Fibroblast of mammary gland (primary cell): ENCODE measurements at regions not wholly inside any gene's neighbourhood (a gene's known extent, or its start where the extent isn't known, plus 50 kb on each side); places are given as distances from the start of the nearest gene placed in this dataset.

Source experiments
- DNase-seq: peaks from one replicate; pipeline ENCODE4 v3.0.0-alpha.2; 2010; ENCODE audit warnings: low read depth
- H3K4me3 ChIP-seq: 2 replicates; pipeline ENCODE4 v1.5.1; 2011; ENCODE audit warnings: low read depth, mild to moderate bottlenecking, low read length, moderate library complexity; ENCODE audit not compliant: control insufficient read depth
- CTCF ChIP-seq: conservative IDR thresholded peaks from 2 replicates; pipeline ENCODE4 v1.5.1; 2011; ENCODE audit warnings: low read depth, low read length, inconsistent platforms; ENCODE audit not compliant: control insufficient read depth, insufficient read depth

GRCh38 chr12:107570721-107571120 lies 114.9 kb upstream of the PWP1 start:
- H3K4me3 ChIP-seq = no peak overlapping the region
- no peak for TF ChIP-seq CTCF
- peak; percentile 51 for DNase-seq

- no peak overlapping the region for H3K4me3 ChIP-seq
- no peak for TF ChIP-seq CTCF
- no peak for DNase-seq
Observed at GRCh38 chr12:107571492-107571891, 114.1 kb upstream of the PWP1 start.

- DNase-seq = no peak
- no peak overlapping the region for H3K4me3 ChIP-seq
- no peak for TF ChIP-seq CTCF
Observed at GRCh38 chr12:107574691-107575090, 110.9 kb upstream of the PWP1 start.

- H3K4me3 ChIP-seq = no peak overlapping the region
Observed at GRCh38 chr12:107580750-107581618, 104.6 kb upstream of the PWP1 start.

GRCh38 chr12:107581619-107582015 lies 104.0 kb upstream of the PWP1 start:
- DNase-seq = no peak
- H3K4me3 ChIP-seq = no peak overlapping the region
- TF ChIP-seq CTCF = no peak

More at GRCh38 chr12:107580750-107581618, 104.6 kb upstream of the PWP1 start:
- TF ChIP-seq CTCF = no peak
- no peak for DNase-seq

- no peak for DNase-seq
- no peak for TF ChIP-seq CTCF
- no peak overlapping the region for H3K4me3 ChIP-seq
Observed at GRCh38 chr12:107583551-107583950, 102.0 kb upstream of the PWP1 start.
